Lung (tissue), 11 donors: ENCODE measurements at regions not wholly inside any gene's neighbourhood (a gene's known extent, or its start where the extent isn't known, plus 50 kb on each side); places are given as distances from the start of the nearest gene placed in this dataset.

Source experiments
- ATAC-seq: fragments of 200-7000 bp; cut with Tn5 transposase; one replicate; pipeline ENCODE4 v1.9.1; 2020; ENCODE audit warnings: moderate number of reproducible peaks; ENCODE audit not compliant: insufficient read depth, low FRiP score
- DNase-seq, 3 donors: peaks; one replicate each; pipeline ENCODE4 v3.0.0-alpha.2; 2013 to 2017
- H3K27ac ChIP-seq, 2 donors: one replicate each; pipeline ENCODE4 v1.5.1; 2013; ENCODE audit warnings: mild to moderate bottlenecking in 2 of 2, moderate library complexity in 2 of 2, control low read depth in 1 of 2, inconsistent platforms in 1 of 2, low read depth in 1 of 2, low read length in 1 of 2
- H3K27me3 ChIP-seq, 3 donors: one replicate each; pipeline ENCODE4 v1.5.1; 2013; ENCODE audit warnings: low read length in 2 of 3; ENCODE audit not compliant: control insufficient read depth in 3 of 3, insufficient read depth in 3 of 3
- H3K36me3 ChIP-seq, 4 donors: one replicate each; pipeline ENCODE4 v1.5.1; 2013; ENCODE audit warnings: low read length in 4 of 4, mild to moderate bottlenecking in 1 of 4, moderate library complexity in 1 of 4; ENCODE audit not compliant: control insufficient read depth in 4 of 4, insufficient read depth in 4 of 4
- H3K4me1 ChIP-seq, 5 donors: one replicate each; pipeline ENCODE4 v1.5.1; 2013; ENCODE audit warnings: low read length in 5 of 5, mild to moderate bottlenecking in 2 of 5, moderate library complexity in 1 of 5; ENCODE audit not compliant: control insufficient read depth in 5 of 5, insufficient read depth in 5 of 5
- H3K4me3 ChIP-seq: one replicate; pipeline ENCODE4 v1.5.1; 2013; ENCODE audit warnings: mild to moderate bottlenecking, control low read depth, moderate library complexity
- H3K9ac ChIP-seq, 2 donors: one replicate each; pipeline ENCODE4 v1.5.1; 2013; ENCODE audit warnings: low read length in 2 of 2, control low read depth in 1 of 2; ENCODE audit not compliant: insufficient read depth in 1 of 2
- H3K9me3 ChIP-seq, 4 donors: one replicate each; pipeline ENCODE4 v1.5.1; 2013; ENCODE audit warnings: low read length in 3 of 4, mild to moderate bottlenecking in 1 of 4, moderate library complexity in 1 of 4; ENCODE audit not compliant: control insufficient read depth in 4 of 4, insufficient read depth in 3 of 4
- CTCF ChIP-seq: IDR thresholded peaks from 2 replicates; pipeline ENCODE4 v1.5.1; 2012; ENCODE audit warnings: mild to moderate bottlenecking; ENCODE audit errors: control extremely low read depth, extremely low read depth
- WGBS, 2 donors: extraction: QIAGEN DNeasy Blood & Tissue Kit; methylation state at CpG; one replicate each; pipeline ENCODE4 v1.1.7; 2013; 5-methylcytosine and 5-hydroxymethylcytosine counted together
- donor health status: control.
- donor health status: control.
- donor health status: Bipolar disorder and iron deficiency.
- donor health status: healthy.
- donor health status: DM: yes; HTN: yes; CAD: no.

- Histone ChIP-seq H3K9ac (no peak overlapping the region), H3K9me3 (peaks cover 0 to 2% (median 0%) of the 10 kb centered on the region in 4 donors), H3K27ac (no peak overlapping the region), H3K4me1 (peaks cover 0 to 3% (median 0%) of the 10 kb centered on the region in 5 donors), H3K27me3 (no peaks in the 10 kb centered on the region), H3K36me3 (no peaks in the 10 kb centered on the region), H3K4me3 (no peak overlapping the region)
- ATAC-seq (no peak), DNase-seq (no peak)
- no peak for TF ChIP-seq CTCF
- 84 to 86% methylated on average over 5 of the region's 5 CpGs for WGBS, 2 donors
Measured at GRCh38 chr20:4330011-4330410, 80.9 kb upstream of the ADRA1D start.

GRCh38 chr20:4329232-4329631 is 80.1 kb upstream of the ADRA1D start:
- no peak overlapping the region for H3K9ac ChIP-seq
- WGBS, 2 donors: 74 to 83% methylated on average over 5 of the region's 5 CpGs

GRCh38 chr20:4328541-4328940 is 79.5 kb upstream of the ADRA1D start:
- Histone ChIP-seq H3K9ac (no peak overlapping the region), H3K36me3 (no peaks in the 10 kb centered on the region), H3K4me3 (no peak overlapping the region), H3K27ac (no peak overlapping the region), H3K9me3 (peaks cover 0 to 2% (median 0%) of the 10 kb centered on the region in 4 donors), H3K4me1 (peaks cover 0 to 1% (median 0%) of the 10 kb centered on the region in 5 donors), H3K27me3 (no peaks in the 10 kb centered on the region)
- TF ChIP-seq CTCF: no peak
- ATAC-seq (no peak), DNase-seq (no peak)
- 81 to 85% methylated on average over 6 of the region's 6 CpGs for WGBS, 2 donors

More at GRCh38 chr20:4329232-4329631, 80.1 kb upstream of the ADRA1D start:
- no peak overlapping the region for H3K4me3 ChIP-seq
- DNase-seq (no peak), ATAC-seq (no peak)
- no peaks in the 10 kb centered on the region for H3K36me3 ChIP-seq
- H3K4me1 ChIP-seq: peaks cover 0 to 1% (median 0%) of the 10 kb centered on the region in 5 donors
- TF ChIP-seq CTCF: no peak
- H3K27ac ChIP-seq: no peak overlapping the region
- H3K27me3 ChIP-seq: no peaks in the 10 kb centered on the region
- H3K9me3 ChIP-seq: peaks cover 0 to 2% (median 0%) of the 10 kb centered on the region in 4 donors

- WGBS, 2 donors: 88 to 91% methylated on average over 4 of the region's 4 CpGs
- peaks cover 0 to 1% (median 0%) of the 10 kb centered on the region in 5 donors for H3K4me1 ChIP-seq
- ATAC-seq (no peak), DNase-seq (no peak)
- no peaks in the 10 kb centered on the region for H3K36me3 ChIP-seq
- no peak overlapping the region for H3K4me3 ChIP-seq
- peaks cover 0 to 2% (median 0%) of the 10 kb centered on the region in 4 donors for H3K9me3 ChIP-seq
- no peak overlapping the region for H3K9ac ChIP-seq
- H3K27me3 ChIP-seq: no peaks in the 10 kb centered on the region
- no peak overlapping the region for H3K27ac ChIP-seq
- TF ChIP-seq CTCF: no peak
Measured at GRCh38 chr20:4327956-4328355, 78.9 kb upstream of the ADRA1D start.
